T-helper 1 cell treated with Interleukin-12 subunit alpha and Interleukin-12 subunit beta and Interleukin-4 antibody, amounts not matched to agents 30 ng/mL and 1 ng/mL, for 36 hours (primary cell): ENCODE measurements at regions not wholly inside any gene's neighbourhood (a gene's known extent, or its start where the extent isn't known, plus 50 kb on each side); places are given as distances from the start of the nearest gene placed in this dataset.

Experiments used
- intact Hi-C: fragments of 100-400 bp; cut with micrococcal nuclease; formaldehyde crosslinking; loops from one replicate; pipeline ENCODE4 v1.15.1; 2024

DNA sequence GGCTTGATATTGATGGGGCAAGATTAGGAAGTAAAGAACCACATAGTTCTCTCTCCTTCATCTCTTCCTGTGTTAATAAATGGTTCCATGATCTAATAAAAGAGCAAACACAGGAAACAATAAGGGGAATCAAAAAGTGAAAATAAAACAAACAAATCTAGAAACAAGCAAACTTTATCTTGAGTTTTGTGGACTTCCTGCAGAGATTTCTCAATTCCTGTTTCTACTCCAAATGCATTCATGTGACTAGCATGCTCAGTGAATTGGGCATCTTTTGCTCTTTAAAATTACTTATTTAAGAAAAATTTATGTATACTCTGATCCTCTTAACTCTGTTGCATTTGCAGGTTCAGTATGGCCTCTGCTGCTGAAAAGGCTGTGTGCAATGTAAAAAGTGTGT is 682.0 kb downstream of the KCTD8 start:
- intact Hi-C loops: no loop called here

DNA sequence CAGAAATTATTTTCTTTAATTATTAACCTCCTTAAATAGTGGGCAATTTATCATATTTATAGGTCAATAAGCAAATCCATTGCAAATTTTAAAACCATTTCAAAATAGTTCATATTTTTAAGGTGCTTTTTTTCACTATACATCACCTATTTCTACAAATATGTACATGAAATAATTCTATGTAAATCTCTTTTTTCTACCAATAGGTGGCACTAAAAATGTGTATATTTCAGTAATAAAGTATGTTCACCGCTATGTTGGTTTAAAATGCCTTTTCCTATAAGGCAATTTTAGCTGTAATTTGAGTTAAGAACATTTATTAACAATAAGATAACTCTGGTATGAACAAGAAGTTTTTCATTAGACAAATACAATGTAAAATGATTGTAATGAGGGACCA is 672.2 kb downstream of the KCTD8 start:
- intact Hi-C loops: no loop called here

DNA sequence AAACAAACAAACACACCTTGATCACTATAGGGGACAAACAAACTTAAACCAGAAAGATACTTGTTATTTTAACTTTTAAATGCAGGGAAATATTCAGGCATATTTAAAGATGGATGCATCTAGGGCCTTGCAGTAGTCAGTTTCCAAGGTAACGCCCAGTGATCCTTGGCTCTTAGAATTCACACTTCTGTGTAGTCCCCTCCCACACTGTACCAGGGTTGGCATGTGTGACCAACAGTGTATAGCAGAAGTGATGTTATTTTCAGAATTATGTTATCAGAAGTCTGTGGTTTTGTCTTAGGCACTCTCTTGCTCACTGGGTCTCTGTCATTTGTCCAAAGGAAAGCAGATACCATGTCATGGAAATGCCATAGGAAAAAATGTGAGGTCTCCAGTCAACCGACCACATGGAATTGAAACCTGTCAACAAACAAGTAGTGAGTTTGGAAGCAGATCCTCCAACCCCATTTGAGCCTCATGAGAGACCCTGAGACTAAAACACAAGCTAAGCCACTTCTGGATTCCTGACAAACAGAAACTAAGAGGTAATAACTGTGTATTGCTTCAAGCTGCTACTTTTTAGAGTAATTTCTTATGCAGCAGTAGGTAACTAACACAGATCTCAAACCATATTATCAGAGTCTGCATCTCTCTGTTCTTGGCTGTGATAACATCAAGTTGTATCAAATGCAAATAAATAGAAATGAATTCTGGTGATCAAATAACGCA is 670.3 kb downstream of the KCTD8 start:
- intact Hi-C loops: no loop called here

DNA sequence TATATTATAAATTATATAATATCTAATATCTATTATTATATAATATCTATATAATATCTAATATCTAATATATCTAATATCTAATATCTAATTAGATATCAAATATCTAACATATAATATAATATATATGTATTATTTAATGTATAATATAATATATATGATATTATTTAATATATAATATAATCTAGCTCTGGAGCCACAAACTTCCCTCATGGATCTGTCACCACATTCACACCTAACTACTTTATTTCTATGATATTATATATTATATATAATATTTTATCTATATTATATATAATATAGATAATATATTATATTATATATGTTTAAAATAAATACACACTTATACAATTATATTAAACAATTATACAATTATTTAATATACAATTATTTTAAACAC is 667.5 kb downstream of the KCTD8 start:
- intact Hi-C loops: no loop called here

DNA sequence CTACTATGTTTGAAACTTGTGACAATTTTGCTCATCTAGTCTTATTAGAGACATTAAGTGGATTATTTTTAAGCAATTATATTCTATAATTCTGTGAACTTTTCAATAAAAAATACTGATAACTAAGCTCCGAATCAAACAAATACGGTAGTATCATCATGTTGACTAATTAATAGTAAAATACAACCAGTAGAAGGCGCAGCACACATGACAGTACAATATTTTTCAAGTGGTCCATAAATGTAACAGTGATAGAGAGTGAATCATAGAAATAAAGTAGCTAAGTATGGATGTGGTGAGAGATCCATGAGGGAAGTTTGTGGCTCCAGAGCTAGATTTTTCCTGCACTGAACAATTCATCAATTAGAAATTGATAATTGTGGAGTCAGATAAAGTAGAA is 666.2 kb downstream of the KCTD8 start:
- intact Hi-C loops: no loop called here

DNA sequence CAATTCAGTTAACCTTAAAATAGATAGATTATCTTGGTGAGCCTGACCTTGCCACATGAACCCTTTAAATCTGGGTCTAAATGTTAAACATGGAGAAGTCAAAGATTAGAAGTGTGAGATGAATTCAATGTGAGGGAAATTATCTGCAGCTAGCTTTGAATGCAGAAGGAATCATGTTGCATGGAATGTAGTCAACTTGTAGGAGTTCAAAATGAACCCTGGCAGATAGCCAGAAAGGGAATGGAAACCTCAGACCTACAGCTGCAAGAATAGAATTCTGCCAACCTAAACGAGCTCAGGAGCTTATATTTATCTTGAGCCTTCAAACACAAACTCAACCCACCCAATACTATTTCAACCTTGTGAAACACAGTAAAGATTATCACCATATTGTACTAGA is 632.5 kb downstream of the KCTD8 start:
- intact Hi-C loops: no loop called here

DNA sequence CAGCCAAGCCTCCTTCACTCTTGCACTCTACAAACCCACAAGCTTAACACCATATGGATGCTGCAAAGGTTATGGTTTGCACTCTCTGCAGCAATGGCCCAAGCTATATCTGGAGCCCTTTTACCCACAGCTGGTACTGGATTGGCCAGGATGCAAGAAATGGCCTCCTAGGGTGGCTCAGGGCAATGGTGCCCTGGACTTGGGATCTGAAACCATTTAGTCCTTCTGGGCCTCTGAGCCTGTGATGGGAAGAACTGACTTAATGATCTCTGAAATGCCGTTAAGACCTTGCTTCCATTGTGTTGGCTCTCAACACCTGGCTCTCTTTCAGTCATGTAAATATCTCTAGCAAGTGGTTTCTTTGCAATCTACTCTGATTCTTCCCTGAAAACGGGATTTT is 626.0 kb downstream of the KCTD8 start:
- intact Hi-C loops: no loop called here

DNA sequence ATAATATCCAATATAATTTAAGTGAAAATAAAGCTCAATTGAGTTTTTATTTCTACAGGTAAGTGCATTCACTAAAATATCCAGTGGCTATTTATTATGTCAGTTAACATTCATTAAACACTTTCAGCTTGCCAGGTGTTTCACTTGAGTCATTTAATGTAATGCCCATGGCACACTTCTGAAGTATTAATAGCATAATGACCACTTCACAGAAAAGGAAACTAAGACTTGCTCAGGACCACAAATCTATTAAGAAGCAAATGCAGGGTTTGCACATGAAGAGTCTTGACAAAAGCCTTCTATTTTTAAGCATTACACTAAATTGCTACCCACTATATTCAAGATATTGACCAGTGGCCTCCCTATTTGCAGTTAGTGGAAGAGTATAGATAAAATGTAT is 612.7 kb downstream of the KCTD8 start:
- intact Hi-C loops: no loop called here

DNA sequence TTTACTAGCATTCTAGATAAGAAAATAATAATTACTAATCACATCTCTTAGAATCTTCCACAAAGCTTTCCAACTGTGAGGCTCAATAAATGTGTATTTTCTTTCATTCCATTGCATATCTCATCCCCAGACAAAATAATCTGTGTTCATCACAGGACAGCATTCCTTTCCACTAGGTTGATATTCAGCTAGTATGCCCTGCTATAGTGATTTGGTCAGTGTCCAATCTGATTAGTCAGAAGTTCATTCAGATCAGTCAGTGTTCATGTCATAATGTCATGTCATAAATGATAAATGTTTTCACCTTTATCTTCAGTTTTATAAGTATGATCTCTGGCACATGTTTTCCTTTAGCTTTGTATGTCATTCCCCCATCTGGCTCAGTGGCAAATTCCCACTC is 611.4 kb downstream of the KCTD8 start:
- intact Hi-C loops: no loop called here

DNA sequence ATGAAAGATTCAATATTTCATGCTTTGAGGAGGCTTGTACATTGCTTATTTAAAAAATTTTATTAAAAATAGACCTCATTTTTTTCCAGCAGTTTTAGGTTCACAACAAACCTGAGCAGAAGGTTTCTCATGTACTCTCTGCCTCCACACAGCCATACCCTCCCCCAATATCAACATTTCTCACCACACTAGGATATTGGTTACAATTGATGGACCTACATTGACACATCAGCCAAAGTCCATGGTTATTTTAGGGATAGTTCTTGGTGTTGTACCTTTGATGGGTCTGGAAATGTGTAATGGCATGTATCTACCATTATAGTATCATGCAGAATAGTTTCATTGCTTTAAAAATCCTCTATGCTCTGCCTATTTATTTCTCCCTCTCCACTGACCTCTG is 611.0 kb downstream of the KCTD8 start:
- intact Hi-C loops: no loop called here

DNA sequence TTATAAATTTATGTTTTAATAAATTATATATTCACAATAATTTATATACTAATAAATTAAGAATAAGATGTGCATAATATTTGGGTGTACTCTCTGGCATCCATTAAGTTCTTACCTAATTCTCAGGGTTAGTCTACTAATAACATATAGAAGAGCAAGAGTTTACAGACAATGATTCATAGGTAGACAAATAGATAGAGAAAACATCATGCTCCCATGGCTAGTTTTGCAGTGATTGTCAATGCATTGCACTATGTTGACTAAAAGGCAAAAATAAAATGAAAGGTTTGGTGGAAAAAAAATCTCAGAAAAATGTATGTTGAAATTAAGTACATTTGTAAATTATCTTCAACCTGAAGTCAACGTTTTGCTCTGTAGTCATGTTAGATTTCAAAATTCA is 606.0 kb downstream of the KCTD8 start:
- intact Hi-C loops: no loop called here

DNA sequence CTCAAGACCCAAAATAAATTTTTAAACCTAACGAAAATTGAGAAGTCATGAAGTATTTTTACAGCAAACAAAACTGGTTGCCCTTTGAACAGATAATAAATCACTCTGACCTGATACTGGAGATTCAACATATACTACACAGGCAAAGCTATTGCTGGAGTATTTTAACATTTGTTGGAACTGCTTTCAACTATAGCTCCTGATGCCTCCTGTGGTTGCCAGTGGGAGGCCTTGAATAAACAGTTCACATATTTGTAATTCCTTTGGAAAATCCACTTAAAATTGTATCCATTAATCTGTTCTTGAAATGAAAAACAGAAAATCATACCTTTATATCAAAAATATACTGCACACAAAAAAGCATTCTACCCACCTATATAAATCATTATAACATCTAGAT is 605.1 kb downstream of the KCTD8 start:
- intact Hi-C loops: no loop called here

DNA sequence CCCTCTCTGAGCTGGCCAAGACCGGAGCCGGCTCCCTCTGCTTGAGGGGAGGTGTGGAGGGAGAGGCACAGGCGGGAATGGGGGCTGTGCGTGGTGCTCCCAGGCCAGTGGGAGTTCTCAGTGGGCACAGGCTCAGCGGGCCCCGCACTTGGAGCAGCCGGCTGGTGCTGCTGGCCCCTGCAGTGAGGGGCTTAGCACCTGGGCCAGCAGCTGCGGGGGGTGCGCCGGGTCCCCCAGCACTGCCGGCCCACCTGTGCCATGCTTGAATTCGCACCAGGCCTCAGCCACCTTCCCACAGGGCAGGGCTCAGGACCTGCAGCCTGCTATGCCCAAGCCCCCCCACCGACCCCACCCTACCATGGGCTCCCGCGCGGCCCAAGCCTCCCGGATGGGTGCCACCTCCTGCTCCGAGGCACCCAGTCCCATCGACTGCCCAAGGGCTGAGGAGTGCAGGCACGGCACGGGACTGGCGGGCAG is 602.5 kb downstream of the KCTD8 start:
- intact Hi-C loops: no loop called here

DNA sequence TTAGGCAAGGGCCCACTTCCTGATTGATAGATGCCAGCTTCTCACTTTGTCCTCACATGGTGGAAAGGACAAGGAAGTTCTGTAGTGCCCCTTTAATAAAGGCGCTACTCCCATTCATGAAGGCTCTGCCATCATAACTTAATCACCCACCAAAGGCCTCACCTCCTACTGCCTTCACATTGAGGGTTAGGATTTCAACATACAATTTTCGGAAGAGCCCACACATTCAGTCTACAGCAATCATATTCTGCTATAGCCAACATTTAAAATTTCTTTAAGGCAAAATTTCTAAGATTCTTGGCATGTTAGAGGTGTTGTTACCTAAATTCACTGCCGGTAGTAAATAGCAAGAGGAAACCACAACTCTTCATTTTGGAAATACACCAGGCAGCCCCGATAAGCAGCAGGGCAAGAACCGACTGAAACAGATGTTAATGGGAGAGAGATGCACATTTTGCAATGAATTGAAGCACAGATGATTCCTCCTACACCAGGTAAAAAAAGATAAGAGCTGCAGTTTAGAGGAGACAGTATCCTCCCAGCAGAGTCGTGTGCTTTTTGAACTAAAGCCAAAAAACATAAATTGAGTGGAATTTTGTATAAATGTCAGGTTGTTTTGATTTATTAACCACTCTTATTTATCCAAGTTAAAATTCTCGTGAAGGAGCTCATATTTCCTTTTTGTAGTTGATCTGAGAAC is 594.9 kb downstream of the KCTD8 start:
- intact Hi-C loops: no loop called here

DNA sequence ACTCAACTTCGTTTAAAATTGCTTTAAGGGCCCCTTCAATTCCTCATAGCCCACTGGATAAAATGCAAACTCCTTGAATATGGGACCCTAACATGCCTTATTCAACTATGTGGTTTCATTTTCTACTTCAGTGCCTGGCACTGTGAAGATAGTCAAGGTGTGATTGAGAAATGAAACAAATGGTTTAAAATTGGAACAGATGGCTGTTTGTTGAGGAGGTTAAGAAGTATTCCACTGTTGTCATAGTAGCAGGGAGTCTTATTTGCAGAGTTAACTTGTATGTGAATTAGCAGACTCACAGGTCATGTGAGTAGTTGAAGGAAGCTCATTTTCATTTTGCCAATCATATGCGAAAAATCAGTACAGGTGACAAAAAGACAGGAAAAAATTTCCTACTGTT is 593.3 kb downstream of the KCTD8 start:
- intact Hi-C loops: no loop called here

DNA sequence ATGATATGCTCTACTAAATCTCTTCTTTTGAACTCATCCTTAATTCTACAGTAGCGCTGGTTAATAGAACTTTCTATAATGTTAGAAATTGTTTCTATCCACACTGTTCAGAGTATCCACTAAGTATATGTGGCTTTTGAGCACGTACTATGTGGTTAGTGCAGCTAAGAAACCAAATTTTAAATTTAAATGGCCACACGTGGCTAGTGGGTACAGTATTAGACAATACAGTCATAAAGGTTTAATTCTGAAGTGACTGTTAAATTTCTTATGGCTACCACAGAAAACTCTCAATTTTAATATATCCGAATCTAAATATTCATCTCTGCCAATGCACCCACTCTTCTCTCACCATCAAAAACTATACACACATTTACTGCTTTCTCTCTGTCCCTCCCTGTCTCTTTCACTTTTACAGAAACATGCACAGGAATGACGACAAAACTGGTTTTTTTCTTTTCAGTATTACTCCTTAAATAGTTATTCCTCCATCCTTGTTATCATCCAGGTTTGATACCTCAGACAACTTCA is 583.9 kb downstream of the KCTD8 start:
- intact Hi-C loops: no loop called here

DNA sequence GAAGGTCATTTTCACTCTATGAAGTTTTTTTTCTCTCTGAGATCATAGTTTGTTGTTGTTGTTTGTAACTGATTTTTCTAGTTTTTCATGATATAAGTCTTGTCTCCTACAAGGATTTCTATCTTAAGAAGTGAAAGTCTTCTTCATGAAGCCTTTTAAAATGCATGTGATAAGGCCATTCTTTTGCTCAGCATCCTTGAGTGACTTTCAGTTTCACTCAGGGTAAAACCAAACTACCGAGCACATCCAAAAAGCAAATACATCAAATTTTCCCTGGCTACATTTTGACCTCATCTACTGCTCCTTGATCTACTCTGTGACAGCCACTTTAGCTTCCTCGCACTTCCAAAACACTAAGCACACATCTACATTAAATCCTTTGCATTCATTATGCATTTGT is 580.7 kb downstream of the KCTD8 start:
- intact Hi-C loops: no loop called here

DNA sequence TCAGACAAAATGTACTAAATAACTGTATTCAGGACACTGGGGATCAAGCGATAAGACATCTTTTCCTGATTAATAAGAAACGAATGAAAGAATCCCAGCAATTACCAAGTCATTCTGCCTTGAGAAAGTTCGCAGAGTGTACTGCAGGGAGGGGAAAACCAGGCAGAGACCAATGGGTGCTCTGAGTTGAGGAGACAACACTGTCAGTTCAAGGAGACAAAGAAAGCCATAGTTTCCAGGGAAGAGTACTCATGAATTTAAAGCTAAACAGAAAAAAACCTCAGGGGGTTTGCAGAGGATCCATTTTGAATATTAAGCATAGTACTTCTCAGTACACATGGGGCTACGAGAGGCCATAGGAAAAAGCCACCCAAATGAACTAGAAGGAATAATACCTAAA is 573.0 kb downstream of the KCTD8 start:
- intact Hi-C loops: no loop called here

DNA sequence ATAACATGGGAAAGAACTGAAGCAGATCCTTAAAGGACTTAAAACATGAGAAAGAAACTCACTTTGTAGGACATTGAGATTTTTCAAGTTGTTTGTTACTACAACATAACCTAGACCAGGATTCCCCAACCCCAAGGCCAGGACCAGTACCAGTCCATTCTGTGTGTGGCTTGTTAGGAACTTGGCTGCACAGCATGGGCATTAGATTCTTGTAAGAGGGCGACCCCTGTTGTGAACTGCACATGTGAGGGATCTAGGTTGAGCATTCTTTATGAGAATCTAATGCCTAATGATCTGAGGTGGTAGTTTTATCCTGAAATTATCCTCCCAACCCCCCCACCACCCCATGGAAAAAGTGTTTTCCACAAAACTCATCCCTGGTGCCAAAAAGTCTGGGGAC is 566.1 kb downstream of the KCTD8 start:
- intact Hi-C loops: no loop called here

DNA sequence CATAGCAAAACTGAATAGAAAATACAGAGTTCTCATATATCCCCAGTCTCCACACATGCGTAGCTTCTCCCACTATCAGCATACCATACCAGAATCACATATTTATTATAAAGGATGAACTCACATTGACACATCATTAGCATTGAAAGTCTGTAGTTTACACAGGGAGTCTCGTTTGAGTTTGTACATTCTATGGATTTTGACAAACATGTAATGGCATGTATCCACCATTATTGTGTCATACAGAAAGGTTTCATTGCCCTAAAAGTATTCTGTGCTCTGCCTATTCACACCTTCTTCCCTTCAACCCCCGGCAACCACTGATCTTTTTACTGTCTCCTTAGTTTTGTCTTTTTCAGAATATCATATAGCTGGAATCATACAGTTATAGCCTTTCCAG is 562.4 kb downstream of the KCTD8 start:
- intact Hi-C loops: no loop called here

DNA sequence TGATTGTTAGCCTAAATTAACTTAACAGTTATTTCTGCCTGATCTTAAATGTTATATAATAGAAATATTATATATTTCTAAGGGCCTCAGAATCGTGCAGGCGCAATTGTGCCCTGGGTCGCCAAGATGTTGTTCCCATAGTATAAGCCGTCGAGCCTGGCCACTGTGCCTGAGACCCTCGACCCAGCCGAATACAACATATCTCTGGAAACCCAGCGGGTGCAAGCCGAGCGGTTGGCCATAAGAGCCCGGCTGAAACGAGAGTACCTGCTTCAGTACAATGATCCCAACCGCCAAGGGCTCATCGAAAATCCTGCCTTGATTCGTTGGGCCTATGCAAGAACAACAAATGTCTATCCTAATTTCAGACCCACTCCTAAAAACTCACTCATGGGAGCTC is 549.8 kb downstream of the KCTD8 start:
- intact Hi-C loops: no loop called here

DNA sequence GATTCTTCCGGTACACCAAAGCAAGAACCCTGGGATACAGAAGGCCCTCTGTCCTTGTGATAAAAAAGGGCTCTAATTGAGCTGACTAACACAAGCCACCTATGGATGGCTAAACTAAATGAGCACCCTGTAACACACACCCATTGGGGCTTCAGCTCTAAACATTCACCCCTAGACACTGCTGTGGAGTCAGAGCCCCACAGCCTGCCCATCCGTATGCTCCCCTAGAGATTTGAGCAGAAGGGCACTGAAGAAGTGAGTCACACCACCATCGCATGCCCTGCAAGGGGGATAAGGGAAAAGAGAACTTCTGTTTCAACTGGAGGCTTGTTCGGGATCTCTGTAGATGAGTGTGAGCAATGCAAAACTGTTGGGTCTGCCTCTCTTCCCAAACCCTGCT is 545.2 kb downstream of the KCTD8 start:
- intact Hi-C loops: no loop called here

DNA sequence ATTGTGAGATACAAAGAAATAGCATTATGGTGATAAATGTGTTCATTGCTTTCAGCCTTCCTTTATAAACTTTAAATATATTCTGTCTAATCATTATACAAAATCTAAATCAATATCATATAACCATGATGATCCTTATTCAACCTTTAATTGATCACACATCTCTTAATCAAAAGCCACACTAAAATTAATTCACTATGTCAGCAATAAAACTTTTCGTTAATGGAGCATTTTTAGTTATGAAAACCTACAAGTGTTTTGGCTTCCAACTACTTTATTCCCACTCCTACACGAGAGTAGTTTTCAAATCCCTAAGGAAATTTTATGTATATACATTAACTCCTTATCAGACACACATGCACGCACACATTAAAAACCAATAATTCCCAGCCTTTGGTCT is 530.2 kb downstream of the KCTD8 start:
- intact Hi-C loops: no loop called here
